Stomach (tissue), 4 donors: ENCODE measurements at regions not wholly inside any gene's neighbourhood (a gene's known extent, or its start where the extent isn't known, plus 50 kb on each side); places are given as distances from the start of the nearest gene placed in this dataset.

Experiments
- CTCF ChIP-seq, 7 experiments: fragments of 450-650 bp in 4 of 7; fragments of 200-600 bp in 3 of 7; sonication (generic) in 3 of 7; IDR thresholded peaks; one replicate each; pipeline ENCODE4 v1.5.1; 2016 to 2019; ENCODE audit warnings: antibody characterized with exemption in 7 of 7, control low read depth in 2 of 7, mild to moderate bottlenecking in 1 of 7
- EP300 ChIP-seq: sonication (generic); formaldehyde crosslinking; IDR thresholded peaks from one replicate; pipeline ENCODE4 v1.6.1; 2017; ENCODE audit warnings: antibody characterized with exemption
- POLR2A ChIP-seq, 4 donors: fragments of 450-650 bp; IDR thresholded peaks; one replicate each; pipeline ENCODE4 v1.6.1; 2016; ENCODE audit warnings: antibody characterized with exemption in 4 of 4, control low read depth in 2 of 4, mild to moderate bottlenecking in 1 of 4, moderate library complexity in 1 of 4
- POLR2AphosphoS5 ChIP-seq, 3 donors: sonication (generic); formaldehyde crosslinking; IDR thresholded peaks; one replicate each; pipeline ENCODE4 v1.6.1; 2016; ENCODE audit warnings: antibody characterized with exemption in 3 of 3

- TF ChIP-seq CTCF (IDR thresholded peaks at IDR 0.05) (no peak), EP300 (no peak), POLR2AphosphoS5 (IDR thresholded peaks at IDR 0.05) (no peak), POLR2A (IDR thresholded peaks at IDR 0.05) (no peak)
Measured at GRCh38 chr15:69855258-69856000, 242.3 kb downstream of the TLE3 start.
